ENCODE measurements at regions not wholly inside any gene's neighbourhood (a gene's known extent, or its start where the extent isn't known, plus 50 kb on each side); places are given as distances from the start of the nearest gene placed in this dataset.

DNA sequence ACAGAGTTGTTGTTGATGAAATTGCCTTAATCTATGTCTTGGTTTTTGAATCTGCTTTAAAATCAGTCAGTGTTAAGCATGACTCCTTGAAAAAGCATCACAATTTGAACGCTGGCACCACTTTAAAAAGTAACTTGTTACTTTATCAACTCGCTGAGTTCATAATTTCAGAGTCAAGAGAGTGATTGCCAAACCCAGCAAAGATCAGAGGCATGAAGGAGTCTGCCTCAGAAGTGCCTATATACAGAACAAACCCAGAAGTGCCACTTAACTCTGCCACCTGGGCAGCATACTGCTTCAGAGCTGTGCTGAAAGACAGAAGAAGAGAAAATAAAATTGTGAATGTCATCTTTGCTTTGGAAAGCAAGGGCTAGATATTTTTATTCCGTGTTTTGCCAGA, 73.6 kb upstream of the HCRTR2 start:
- Histone ChIP-seq H2AFZ (ENCODE audit: low read length) (no peak overlapping the region), H3K9ac (ENCODE audit: low read depth, low read length, poor library complexity) (no peak overlapping the region), H3K27ac (replicated peaks; ENCODE audit: low read length) (no peak overlapping the region), H3K4me2 (ENCODE audit: insufficient read depth, low read length, poor library complexity, severe bottlenecking) (no peak overlapping the region), H3K79me1 (ENCODE audit: low read depth, low read length) (no peaks in the 10 kb centered on the region), H4K91ac (ENCODE audit: low read depth, low read length, poor library complexity) (no peak overlapping the region), H3K23ac (ENCODE audit: low read depth, low read length, poor library complexity) (no peak overlapping the region), H3K14ac (ENCODE audit: low read length) (no peak overlapping the region), H3K4me1 (ENCODE audit: control insufficient read depth in 2 of 2, insufficient read depth in 1 of 2, low read depth in 1 of 2, low read length in 2 of 2) (no peaks in the 10 kb centered on the region), H2BK5ac (ENCODE audit: low read length) (no peak overlapping the region), H3K4ac (ENCODE audit: low read length) (no peak overlapping the region), H3K27me3 (ENCODE audit: control insufficient read depth in 3 of 3, insufficient read depth in 3 of 3, low read depth in 1 of 3, low read length in 3 of 3) (no peaks in the 10 kb centered on the region), H3K4me3 (ENCODE audit: low read length in 2 of 2) (no peak overlapping the region), H3K18ac (ENCODE audit: low read length) (no peak overlapping the region), H3K36me3 (replicated peaks in 1 of 2; ENCODE audit: control insufficient read depth in 2 of 2, insufficient read depth in 2 of 2, low read length in 2 of 2) (no peaks in the 10 kb centered on the region), H2BK12ac (ENCODE audit: low read length) (no peak overlapping the region), H4K8ac (ENCODE audit: low read depth, low read length) (no peak overlapping the region), H2BK15ac (ENCODE audit: low read length) (no peak overlapping the region), H3K9me3 (replicated peaks in 1 of 2; ENCODE audit: control insufficient read depth in 2 of 2, insufficient read depth in 1 of 2, low read depth in 1 of 2, low read length in 2 of 2) (no peaks in the 10 kb centered on the region), H2AK5ac (ENCODE audit: low read depth, low read length) (no peak overlapping the region), H2BK120ac (ENCODE audit: low read depth, low read length) (no peak overlapping the region)
- DNase-seq (ENCODE audit: low spot score) = no peak
- no CpG with 5 or more reads among the region's 3 CpGs for WGBS, 2 donors (ENCODE audit: extremely low coverage in 2 of 2, insufficient read length in 2 of 2, insufficient replicate concordance in 1 of 2)

- no peak overlapping the region for H3K4me2 ChIP-seq (ENCODE audit: insufficient read depth, low read length, poor library complexity, severe bottlenecking)
- H3K27me3 ChIP-seq (ENCODE audit: control insufficient read depth in 3 of 3, insufficient read depth in 3 of 3, low read depth in 1 of 3, low read length in 3 of 3) = no peaks in the 10 kb centered on the region
- no peaks in the 10 kb centered on the region for H3K9me3 ChIP-seq (replicated peaks in 1 of 2; ENCODE audit: control insufficient read depth in 2 of 2, insufficient read depth in 1 of 2, low read depth in 1 of 2, low read length in 2 of 2)
- no CpG with 5 or more reads among the region's 2 CpGs for WGBS, 2 donors (ENCODE audit: extremely low coverage in 2 of 2, insufficient read length in 2 of 2, insufficient replicate concordance in 1 of 2)
- H2BK12ac ChIP-seq (ENCODE audit: low read length) = no peak overlapping the region
- no peak overlapping the region for H3K4me3 ChIP-seq (ENCODE audit: low read length in 2 of 2)
- H3K9ac ChIP-seq (ENCODE audit: low read depth, low read length, poor library complexity) = no peak overlapping the region
- H3K14ac ChIP-seq (ENCODE audit: low read length) = no peak overlapping the region
- H3K18ac ChIP-seq (ENCODE audit: low read length) = no peak overlapping the region
- H2AFZ ChIP-seq (ENCODE audit: low read length) = no peak overlapping the region
- no peak overlapping the region for H2BK120ac ChIP-seq (ENCODE audit: low read depth, low read length)
- H3K23ac ChIP-seq (ENCODE audit: low read depth, low read length, poor library complexity) = no peak overlapping the region
- H2BK15ac ChIP-seq (ENCODE audit: low read length) = no peak overlapping the region
- no peak overlapping the region for H3K27ac ChIP-seq (replicated peaks; ENCODE audit: low read length)
- H2BK5ac ChIP-seq (ENCODE audit: low read length) = no peak overlapping the region
- H3K4ac ChIP-seq (ENCODE audit: low read length) = no peak overlapping the region
- H4K91ac ChIP-seq (ENCODE audit: low read depth, low read length, poor library complexity) = no peak overlapping the region
- no peak for DNase-seq (ENCODE audit: low spot score)
- no peaks in the 10 kb centered on the region for H3K36me3 ChIP-seq (replicated peaks in 1 of 2; ENCODE audit: control insufficient read depth in 2 of 2, insufficient read depth in 2 of 2, low read length in 2 of 2)
- no peaks in the 10 kb centered on the region for H3K79me1 ChIP-seq (ENCODE audit: low read depth, low read length)
- no peak overlapping the region for H2AK5ac ChIP-seq (ENCODE audit: low read depth, low read length)
- no peak overlapping the region for H4K8ac ChIP-seq (ENCODE audit: low read depth, low read length)
- no peaks in the 10 kb centered on the region for H3K4me1 ChIP-seq (ENCODE audit: control insufficient read depth in 2 of 2, insufficient read depth in 1 of 2, low read depth in 1 of 2, low read length in 2 of 2)
Observed at GRCh38 chr6:55101157-55101556, 73.2 kb upstream of the HCRTR2 start.

GRCh38 chr6:55108134-55109130, 65.9 kb upstream of the HCRTR2 start:
- no peak overlapping the region for H2BK120ac ChIP-seq (ENCODE audit: low read depth, low read length)
- no peak overlapping the region for H4K8ac ChIP-seq (ENCODE audit: low read depth, low read length)
- no peaks in the 10 kb centered on the region for H3K79me1 ChIP-seq (ENCODE audit: low read depth, low read length)
- no peak overlapping the region for H4K91ac ChIP-seq (ENCODE audit: low read depth, low read length, poor library complexity)
- no peak overlapping the region for H3K27ac ChIP-seq (replicated peaks; ENCODE audit: low read length)
- H2BK15ac ChIP-seq (ENCODE audit: low read length) = no peak overlapping the region
- no peak overlapping the region for H2AFZ ChIP-seq (ENCODE audit: low read length)
- no CpG with 5 or more reads among the region's 6 CpGs for WGBS, 2 donors (ENCODE audit: extremely low coverage in 2 of 2, insufficient read length in 2 of 2, insufficient replicate concordance in 1 of 2)
- H3K9ac ChIP-seq (ENCODE audit: low read depth, low read length, poor library complexity) = no peak overlapping the region
- no peak for DNase-seq (ENCODE audit: low spot score)
- H3K23ac ChIP-seq (ENCODE audit: low read depth, low read length, poor library complexity) = no peak overlapping the region
- H2BK12ac ChIP-seq (ENCODE audit: low read length) = no peak overlapping the region
- no peak overlapping the region for H2BK5ac ChIP-seq (ENCODE audit: low read length)
- no peak overlapping the region for H3K4me2 ChIP-seq (ENCODE audit: insufficient read depth, low read length, poor library complexity, severe bottlenecking)
- no peak overlapping the region for H2AK5ac ChIP-seq (ENCODE audit: low read depth, low read length)
- H3K36me3 ChIP-seq (replicated peaks in 1 of 2; ENCODE audit: control insufficient read depth in 2 of 2, insufficient read depth in 2 of 2, low read length in 2 of 2) = no peaks in the 10 kb centered on the region
- H3K4ac ChIP-seq (ENCODE audit: low read length) = no peak overlapping the region
- no peaks in the 10 kb centered on the region for H3K27me3 ChIP-seq (ENCODE audit: control insufficient read depth in 3 of 3, insufficient read depth in 3 of 3, low read depth in 1 of 3, low read length in 3 of 3)
- no peaks in the 10 kb centered on the region for H3K9me3 ChIP-seq (replicated peaks in 1 of 2; ENCODE audit: control insufficient read depth in 2 of 2, insufficient read depth in 1 of 2, low read depth in 1 of 2, low read length in 2 of 2)
- H3K4me1 ChIP-seq (ENCODE audit: control insufficient read depth in 2 of 2, insufficient read depth in 1 of 2, low read depth in 1 of 2, low read length in 2 of 2) = peaks cover 0 to 2% of the 10 kb centered on the region in 2 donors
- H3K4me3 ChIP-seq (ENCODE audit: low read length in 2 of 2) = no peak overlapping the region
- no peak overlapping the region for H3K14ac ChIP-seq (ENCODE audit: low read length)
- no peak overlapping the region for H3K18ac ChIP-seq (ENCODE audit: low read length)

- Histone ChIP-seq H2BK12ac (ENCODE audit: low read length) (no peak overlapping the region), H3K23ac (ENCODE audit: low read depth, low read length, poor library complexity) (no peak overlapping the region), H3K9me3 (replicated peaks in 1 of 2; ENCODE audit: control insufficient read depth in 2 of 2, insufficient read depth in 1 of 2, low read depth in 1 of 2, low read length in 2 of 2) (no peaks in the 10 kb centered on the region), H3K18ac (ENCODE audit: low read length) (no peak overlapping the region), H4K91ac (ENCODE audit: low read depth, low read length, poor library complexity) (no peak overlapping the region), H3K4me1 (ENCODE audit: control insufficient read depth in 2 of 2, insufficient read depth in 1 of 2, low read depth in 1 of 2, low read length in 2 of 2) (no peaks in the 10 kb centered on the region), H3K27ac (replicated peaks; ENCODE audit: low read length) (no peak overlapping the region), H2BK15ac (ENCODE audit: low read length) (no peak overlapping the region), H4K8ac (ENCODE audit: low read depth, low read length) (no peak overlapping the region), H3K4me2 (ENCODE audit: insufficient read depth, low read length, poor library complexity, severe bottlenecking) (no peak overlapping the region), H2AK5ac (ENCODE audit: low read depth, low read length) (no peak overlapping the region), H2AFZ (ENCODE audit: low read length) (no peak overlapping the region), H3K9ac (ENCODE audit: low read depth, low read length, poor library complexity) (no peak overlapping the region), H3K4ac (ENCODE audit: low read length) (no peak overlapping the region), H2BK5ac (ENCODE audit: low read length) (no peak overlapping the region), H3K14ac (ENCODE audit: low read length) (no peak overlapping the region), H3K4me3 (ENCODE audit: low read length in 2 of 2) (no peak overlapping the region), H3K27me3 (ENCODE audit: control insufficient read depth in 3 of 3, insufficient read depth in 3 of 3, low read depth in 1 of 3, low read length in 3 of 3) (no peaks in the 10 kb centered on the region), H3K79me1 (ENCODE audit: low read depth, low read length) (no peaks in the 10 kb centered on the region), H3K36me3 (replicated peaks in 1 of 2; ENCODE audit: control insufficient read depth in 2 of 2, insufficient read depth in 2 of 2, low read length in 2 of 2) (no peaks in the 10 kb centered on the region), H2BK120ac (ENCODE audit: low read depth, low read length) (no peak overlapping the region)
- no CpG with 5 or more reads among the region's 1 CpG for WGBS, 2 donors (ENCODE audit: extremely low coverage in 2 of 2, insufficient read length in 2 of 2, insufficient replicate concordance in 1 of 2)
- DNase-seq (ENCODE audit: low spot score) = no peak
Observed at GRCh38 chr6:55117267-55117666, 57.0 kb upstream of the HCRTR2 start.

Measured in neuronal stem cell (in vitro differentiated cells).